ENCODE measurements at regions not wholly inside any gene's neighbourhood (a gene's known extent, or its start where the extent isn't known, plus 50 kb on each side); places are given as distances from the start of the nearest gene placed in this dataset.
"Not testable (repeated sequence)": the region's sequence is repeated elsewhere in the genome, so short reads cannot be mapped to it uniquely, and the experiment has no call there.

- DNase-seq, result no peak
Observed at GRCh38 chr6:134632024-134632423, 314.1 kb upstream of the SGK1 start.

GRCh38 chr6:134631398-134631924 lies 313.5 kb upstream of the SGK1 start:
- DNase-seq, result no peak

- DNase-seq, result no peak
Observed at GRCh38 chr6:134630508-134631121, 312.7 kb upstream of the SGK1 start.

- DNase-seq, result no peak
Observed at GRCh38 chr6:134628154-134628553, 310.2 kb upstream of the SGK1 start.

- no peak for DNase-seq
Observed at GRCh38 chr6:134627707-134628106, 309.8 kb upstream of the SGK1 start.

- DNase-seq, result no peak
Observed at GRCh38 chr6:134626589-134626988, 308.7 kb upstream of the SGK1 start.

- no peak for DNase-seq
Observed at GRCh38 chr6:134626086-134626485, 308.2 kb upstream of the SGK1 start.

- DNase-seq, result no peak
Observed at GRCh38 chr6:134624781-134625180, 306.9 kb upstream of the SGK1 start.

GRCh38 chr6:134623401-134623800 lies 305.5 kb upstream of the SGK1 start:
- no peak for DNase-seq

- DNase-seq, result no peak
Observed at GRCh38 chr6:134622382-134623173, 304.7 kb upstream of the SGK1 start.

GRCh38 chr6:134621858-134622257 lies 303.9 kb upstream of the SGK1 start:
- DNase-seq, result no peak

GRCh38 chr6:134619789-134620188 lies 301.9 kb upstream of the SGK1 start:
- no peak for DNase-seq

- DNase-seq, result no peak
Observed at GRCh38 chr6:134619077-134619476, 301.2 kb upstream of the SGK1 start.

- DNase-seq, result no peak
Observed at GRCh38 chr6:134614606-134615485, 296.9 kb upstream of the SGK1 start.

GRCh38 chr6:134612128-134612527 lies 294.2 kb upstream of the SGK1 start:
- DNase-seq, result not testable (repeated sequence)

- no peak for DNase-seq
Observed at GRCh38 chr6:134610411-134610810, 292.5 kb upstream of the SGK1 start.

GRCh38 chr6:134609716-134610261 lies 291.9 kb upstream of the SGK1 start:
- DNase-seq, result no peak

- no peak for DNase-seq
Observed at GRCh38 chr6:134607411-134607810, 289.5 kb upstream of the SGK1 start.

- no peak for DNase-seq
Observed at GRCh38 chr6:134605034-134605433, 287.1 kb upstream of the SGK1 start.

GRCh38 chr6:134604014-134604676 lies 286.2 kb upstream of the SGK1 start:
- DNase-seq, result no peak

- DNase-seq, result no peak
Observed at GRCh38 chr6:134603561-134603960, 285.6 kb upstream of the SGK1 start.

GRCh38 chr6:134602123-134602522 lies 284.2 kb upstream of the SGK1 start:
- DNase-seq, result no peak

GRCh38 chr6:134600671-134601070 lies 282.8 kb upstream of the SGK1 start:
- DNase-seq, result no peak

Data from NCI-H2029 treated with DMSO at 0.1 percent for 48 hours (cell line).